CD4-positive, alpha-beta T cell treated with Interleukin-2 at 100 ng/mL for 4 hours (primary cell): ENCODE measurements at regions not wholly inside any gene's neighbourhood (a gene's known extent, or its start where the extent isn't known, plus 50 kb on each side); places are given as distances from the start of the nearest gene placed in this dataset.
"Not testable (repeated sequence)": the region's sequence is repeated elsewhere in the genome, so short reads cannot be mapped to it uniquely, and the experiment has no call there.

Experiments used
- DNase-seq: peaks from one replicate; pipeline ENCODE4 v3.0.0-alpha.2; 2020; ENCODE audit warnings: low spot score

DNA sequence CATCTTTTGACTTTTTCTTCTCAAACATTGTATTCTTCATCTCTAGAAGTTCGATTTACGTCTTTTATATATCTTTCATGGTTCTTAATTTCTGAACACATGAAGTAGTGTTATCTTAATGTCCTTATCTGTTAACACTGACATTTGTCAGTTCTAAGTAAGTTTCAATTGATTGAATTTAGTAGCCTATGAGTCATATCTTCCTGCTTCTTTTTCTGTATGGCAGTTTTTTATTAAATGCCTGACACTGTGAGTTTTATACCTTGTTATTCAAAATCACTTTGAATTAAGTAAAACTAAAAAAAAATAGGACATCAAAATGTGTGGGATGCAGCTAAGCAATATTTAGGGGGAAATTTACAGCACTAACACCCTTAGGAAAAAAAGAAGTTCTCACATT, 707.0 kb upstream of the ACO1 start:
- no peak for DNase-seq

DNA sequence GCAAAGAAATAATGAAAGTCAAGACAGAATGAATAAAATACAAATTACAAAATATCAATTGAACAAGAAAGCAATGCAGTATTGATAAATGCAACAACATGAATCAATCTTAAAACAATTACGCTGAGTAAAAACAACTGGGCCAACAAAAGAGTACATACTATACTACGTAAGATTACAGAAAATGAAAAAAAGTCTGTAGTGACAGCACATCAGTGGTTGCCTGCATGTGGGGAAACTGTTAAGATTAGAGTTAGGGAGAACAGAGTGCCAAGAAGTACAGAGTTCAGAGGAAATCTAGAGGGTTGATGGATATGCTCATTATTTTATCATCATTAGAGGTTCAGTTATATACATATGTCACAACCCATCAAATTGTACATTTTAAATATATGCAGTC, 706.6 kb upstream of the ACO1 start:
- no peak for DNase-seq

- DNase-seq, result no peak
Observed at GRCh38 chr9:31683116-31683515, 701.3 kb upstream of the ACO1 start.

DNA sequence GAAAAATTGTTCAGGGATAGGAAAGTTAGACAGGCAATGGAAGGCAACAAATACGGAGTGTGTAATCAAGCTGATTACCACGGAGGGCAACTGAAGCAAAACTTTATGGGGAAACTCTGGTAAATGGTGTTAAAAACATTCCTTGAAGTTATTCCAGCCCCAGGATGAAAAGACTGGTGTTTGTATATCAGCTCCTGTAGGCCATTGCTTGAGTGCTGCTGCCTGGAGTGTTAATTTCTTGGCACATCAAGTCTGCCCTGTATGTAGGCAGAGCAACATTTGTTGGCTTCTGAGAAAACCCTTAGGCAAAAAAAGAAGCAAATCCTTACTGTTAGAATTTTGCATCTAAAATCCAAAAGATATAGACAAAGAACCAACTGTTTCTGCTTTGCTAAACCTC, 686.5 kb upstream of the ACO1 start:
- DNase-seq, result no peak

GRCh38 chr9:31699836-31700235, 684.6 kb upstream of the ACO1 start:
- no peak for DNase-seq

DNA sequence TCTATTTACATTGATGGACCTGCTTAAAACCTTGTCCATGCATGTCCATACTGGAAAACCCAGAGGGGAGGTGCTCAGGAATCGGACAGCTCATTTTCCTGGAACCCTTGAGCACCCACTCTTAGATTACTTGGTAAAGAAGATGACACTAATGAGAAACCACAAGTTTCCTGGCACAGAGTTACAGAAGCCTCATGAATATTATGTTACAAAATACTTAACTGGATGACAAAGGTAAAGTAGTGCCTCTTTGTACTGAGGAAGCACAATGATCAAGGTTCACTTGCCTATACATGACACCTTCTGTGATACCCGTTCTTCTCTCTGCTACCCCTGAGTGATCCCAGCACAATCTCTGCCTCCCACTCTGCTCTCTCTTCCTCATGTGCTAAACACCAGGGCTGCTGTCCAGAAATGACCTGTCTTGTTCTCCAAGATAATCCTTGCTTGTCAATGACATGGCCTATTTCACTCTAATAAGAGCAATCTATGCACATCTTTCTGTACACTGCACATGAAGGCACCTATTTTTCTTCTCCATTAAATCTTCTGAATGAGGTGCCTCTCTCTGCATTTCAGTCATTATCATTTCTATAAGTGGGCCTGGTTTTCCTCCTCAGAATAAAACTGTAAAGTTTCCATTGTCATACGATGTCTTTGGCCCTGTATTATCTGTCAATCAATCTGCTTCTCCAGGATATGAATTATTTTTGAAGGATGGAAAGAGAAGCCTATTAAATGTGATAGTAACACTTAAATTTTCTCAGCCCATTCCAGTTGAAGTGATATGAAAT, 684.0 kb upstream of the ACO1 start:
- DNase-seq, result no peak

GRCh38 chr9:31702957-31703356, 681.5 kb upstream of the ACO1 start:
- DNase-seq, result no peak

- no peak for DNase-seq
Observed at GRCh38 chr9:31715250-31715649, 669.2 kb upstream of the ACO1 start.

DNA sequence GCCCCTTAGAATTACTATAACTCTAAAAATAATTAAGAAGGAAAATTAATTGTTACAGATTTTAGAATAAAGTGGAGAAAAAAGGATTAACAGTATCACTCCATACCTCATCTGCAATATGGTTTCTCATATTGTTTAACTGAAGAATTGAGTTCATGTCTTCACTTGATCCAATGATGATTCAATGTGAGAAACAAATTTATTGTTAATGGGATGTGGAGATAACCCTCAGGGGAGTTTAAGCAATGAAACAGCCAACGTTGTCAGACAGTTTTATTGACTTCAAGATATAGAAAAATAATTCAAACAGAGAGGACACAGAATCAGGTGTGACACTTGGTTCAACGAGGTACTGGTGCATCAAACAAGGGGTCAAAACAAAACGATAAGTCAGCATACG, 665.2 kb upstream of the ACO1 start:
- DNase-seq, result no peak

DNA sequence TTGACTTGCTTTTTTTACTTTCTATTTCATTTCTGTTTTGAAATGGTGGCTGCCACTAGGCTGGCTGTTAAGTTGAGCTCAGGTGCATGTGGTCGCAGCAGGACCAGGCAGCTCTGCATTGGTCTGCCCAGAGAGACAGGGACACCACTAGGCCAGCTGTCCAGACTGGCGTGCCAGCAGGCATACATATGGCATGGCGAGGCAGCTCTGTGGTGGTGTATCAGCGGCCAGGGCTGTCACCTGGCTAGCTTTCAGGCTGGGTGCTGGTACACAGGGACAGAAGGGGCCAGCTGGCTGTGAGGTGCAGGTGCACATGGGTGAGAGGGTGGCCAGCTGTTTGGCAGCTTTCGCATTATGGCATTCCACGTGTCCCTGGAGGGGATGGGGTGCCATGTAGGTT, 654.0 kb upstream of the ACO1 start:
- DNase-seq, result no peak

GRCh38 chr9:31733166-31733565, 651.3 kb upstream of the ACO1 start:
- DNase-seq, result no peak

DNA sequence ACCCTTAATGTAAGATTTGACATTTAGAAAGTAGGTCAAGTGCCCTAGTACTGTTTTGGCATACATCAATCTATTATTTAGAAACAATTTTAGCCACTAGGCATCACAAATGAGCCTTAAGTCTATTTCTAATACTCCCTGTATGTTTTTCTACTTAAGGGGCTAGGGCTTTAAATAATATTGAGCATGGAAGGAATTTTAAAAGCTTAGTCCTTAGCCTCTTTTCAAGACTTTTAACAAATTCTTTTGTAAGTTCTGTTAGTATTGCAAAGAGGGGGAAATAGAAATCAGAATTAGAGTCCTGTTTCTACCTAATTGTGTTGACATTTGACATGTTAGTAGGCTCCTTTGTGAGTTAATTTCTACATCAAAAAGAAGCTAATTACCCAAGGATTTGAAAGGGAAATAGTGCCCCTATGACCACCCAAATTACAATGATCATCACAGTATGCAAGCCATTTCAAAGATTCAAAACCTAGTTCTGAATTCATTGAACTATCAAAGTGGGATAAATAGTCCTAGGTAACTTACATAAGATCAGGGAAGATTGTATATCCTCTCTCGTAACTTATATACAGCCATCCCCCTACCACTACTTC, 647.8 kb upstream of the ACO1 start:
- DNase-seq, result no peak

DNA sequence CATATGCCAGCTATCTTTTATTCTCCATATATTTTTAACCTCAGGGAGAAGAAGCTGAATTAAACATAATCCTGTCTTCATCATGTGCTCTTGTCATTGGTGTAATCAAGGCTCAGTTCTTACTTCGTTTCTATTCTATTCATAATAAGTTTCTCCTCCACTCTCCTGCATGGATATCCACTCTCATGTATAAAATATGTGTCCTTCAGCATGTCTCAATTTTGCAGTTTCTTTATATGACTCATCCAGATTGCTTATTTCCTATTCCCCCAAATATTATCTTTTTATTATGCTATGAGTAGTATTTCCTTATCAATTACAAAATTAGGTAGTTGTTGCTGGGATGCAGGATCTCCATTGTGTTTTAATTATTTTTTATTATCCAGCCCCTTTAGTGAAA, 643.7 kb upstream of the ACO1 start:
- DNase-seq, result no peak

- DNase-seq, result no peak
Observed at GRCh38 chr9:31744589-31744988, 639.9 kb upstream of the ACO1 start.

GRCh38 chr9:31745468-31745867, 639.0 kb upstream of the ACO1 start:
- DNase-seq, result no peak

DNA sequence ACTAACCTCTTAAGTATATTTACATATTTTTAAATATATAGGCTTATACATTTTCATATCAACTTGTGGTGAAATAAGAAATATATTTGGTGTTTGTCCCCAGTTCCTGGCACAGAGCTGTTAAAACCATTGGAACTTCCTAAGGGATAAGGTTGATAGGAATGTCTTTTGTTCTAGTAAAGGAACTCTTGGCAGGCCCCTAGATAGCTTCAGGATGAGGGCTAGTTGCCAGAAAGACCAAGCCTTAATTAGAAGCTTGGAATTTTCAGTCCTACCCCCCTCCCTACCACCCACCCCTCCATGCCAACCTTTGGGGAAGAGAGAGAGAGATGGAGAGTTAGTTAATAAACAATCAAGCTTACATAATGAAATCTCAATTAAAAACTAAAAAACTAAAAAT, 638.6 kb upstream of the ACO1 start:
- DNase-seq, result no peak

- no peak for DNase-seq
Observed at GRCh38 chr9:31753756-31754155, 630.7 kb upstream of the ACO1 start.

- DNase-seq, result no peak
Observed at GRCh38 chr9:31759703-31760102, 624.7 kb upstream of the ACO1 start.

- not testable (repeated sequence) for DNase-seq
Observed at GRCh38 chr9:31774021-31774420, 610.4 kb upstream of the ACO1 start.

DNA sequence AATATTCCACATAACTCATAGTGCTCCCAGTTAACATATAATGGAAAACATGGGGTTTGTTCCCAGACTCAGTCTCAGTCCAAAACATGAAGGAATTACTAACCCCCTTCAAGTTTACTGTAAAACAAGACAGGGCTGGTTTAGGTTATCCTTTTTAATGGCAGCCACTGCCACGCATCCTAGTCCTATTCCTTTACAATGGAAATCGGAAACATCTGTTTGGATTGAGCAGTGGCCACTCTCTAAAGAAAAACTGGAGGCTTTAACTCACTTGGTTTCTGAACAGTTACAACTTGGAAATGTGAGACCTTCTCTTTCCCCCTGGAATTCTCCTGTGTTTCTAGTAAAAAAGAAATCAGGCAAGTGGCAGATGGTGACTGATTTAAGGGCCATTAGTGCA, 609.9 kb upstream of the ACO1 start:
- DNase-seq, result no peak

DNA sequence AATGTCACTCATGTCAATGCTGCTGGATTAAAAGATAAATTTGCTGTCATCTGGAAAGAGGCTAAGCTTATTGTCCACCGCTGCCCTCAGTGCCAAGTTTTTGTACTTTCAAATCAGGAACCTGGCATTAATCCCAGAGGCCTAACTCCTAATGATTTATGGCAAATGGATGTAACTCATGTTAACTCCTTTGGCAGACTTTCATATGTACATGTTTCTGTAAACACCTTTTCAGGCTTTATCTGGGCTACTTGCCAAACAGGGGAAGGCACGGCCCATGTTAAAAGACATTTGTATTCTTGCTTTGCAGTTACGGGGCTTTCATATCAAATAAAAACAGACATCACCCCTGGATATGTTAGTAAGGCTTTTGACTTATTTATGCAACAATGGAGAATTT, 608.0 kb upstream of the ACO1 start:
- no peak for DNase-seq

GRCh38 chr9:31783491-31783890, 601.0 kb upstream of the ACO1 start:
- DNase-seq, result no peak

DNA sequence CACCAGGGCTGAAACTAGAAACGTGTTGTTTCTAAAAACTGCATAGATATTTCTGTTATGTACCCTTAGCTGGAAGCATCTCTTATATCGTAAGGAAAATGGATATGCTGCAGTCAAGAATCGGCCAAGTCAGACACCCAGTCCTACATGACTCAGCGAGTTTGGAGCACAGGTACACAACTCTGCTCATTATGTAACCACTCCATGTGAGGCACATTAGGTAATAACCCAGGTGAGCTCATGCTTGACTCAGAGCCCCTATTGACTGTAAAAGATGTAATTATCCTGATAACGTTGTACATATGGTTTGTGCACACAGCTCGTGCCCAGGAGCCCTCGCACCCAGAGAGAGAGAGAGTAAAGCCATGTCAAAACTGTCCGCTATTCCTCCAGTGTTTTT, 593.7 kb upstream of the ACO1 start:
- DNase-seq, result no peak

DNA sequence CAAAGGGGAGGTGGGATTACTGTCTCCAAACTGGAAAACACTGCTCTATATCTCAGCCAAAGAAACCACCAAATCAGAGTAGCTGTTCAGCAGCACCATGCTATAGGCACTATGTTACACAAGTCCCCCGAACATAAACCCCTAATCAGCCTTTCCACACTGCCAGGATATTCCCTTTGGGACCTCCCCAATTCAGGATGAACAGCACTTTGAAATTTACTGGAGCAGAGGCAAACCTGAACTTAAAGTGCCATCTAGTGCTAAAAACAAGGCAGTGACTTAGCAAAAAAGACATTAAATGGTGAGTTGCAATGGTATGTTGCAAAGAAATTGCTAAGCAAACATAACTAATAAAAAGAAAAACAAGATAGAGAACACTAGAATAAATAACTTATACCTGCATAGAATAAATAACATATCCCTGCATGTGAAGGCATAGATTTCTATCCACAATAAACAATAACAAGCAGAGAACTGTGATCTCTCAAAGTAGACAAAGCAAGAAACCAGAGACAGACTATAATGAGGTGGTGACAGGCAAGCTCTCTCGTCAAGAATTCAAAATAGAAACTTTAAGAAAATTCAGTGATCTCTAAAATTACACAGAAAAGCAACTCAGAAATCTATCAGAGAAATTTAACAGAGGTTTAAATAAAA, 584.4 kb upstream of the ACO1 start:
- peak; percentile 24 for DNase-seq
